ENCODE measurements at regions not wholly inside any gene's neighbourhood (a gene's known extent, or its start where the extent isn't known, plus 50 kb on each side); places are given as distances from the start of the nearest gene placed in this dataset.
"Not testable (repeated sequence)": the region's sequence is repeated elsewhere in the genome, so short reads cannot be mapped to it uniquely, and the experiment has no call there.

- in situ Hi-C loops (cut with HindIII; ENCODE audit: low sequenced_read_pairs) = no loop called here
Measured at GRCh38 chr10:111560027-111560426, 483.2 kb downstream of the ADRA2A start.

- in situ Hi-C loops (cut with HindIII; ENCODE audit: low sequenced_read_pairs) = no loop called here
Measured at GRCh38 chr10:111561124-111561523, 484.3 kb downstream of the ADRA2A start.

GRCh38 chr10:111565542-111565941, 488.7 kb downstream of the ADRA2A start:
- in situ Hi-C loops (cut with HindIII; ENCODE audit: low sequenced_read_pairs) = no loop called here

GRCh38 chr10:111578076-111578475, 501.2 kb downstream of the ADRA2A start:
- in situ Hi-C loops (cut with HindIII; ENCODE audit: low sequenced_read_pairs) = no loop called here

GRCh38 chr10:111579473-111579872, 502.6 kb downstream of the ADRA2A start:
- in situ Hi-C loops (cut with HindIII; ENCODE audit: low sequenced_read_pairs) = no loop called here

- in situ Hi-C loops (cut with HindIII; ENCODE audit: low sequenced_read_pairs) = no loop called here
Measured at GRCh38 chr10:111590703-111591102, 513.9 kb downstream of the ADRA2A start.

- in situ Hi-C loops (cut with HindIII; ENCODE audit: low sequenced_read_pairs) = no loop called here
Measured at GRCh38 chr10:111593578-111593977, 516.7 kb downstream of the ADRA2A start.

- in situ Hi-C loops (cut with HindIII; ENCODE audit: low sequenced_read_pairs) = no loop called here
Measured at GRCh38 chr10:111595173-111595572, 518.3 kb downstream of the ADRA2A start.

GRCh38 chr10:111598433-111599059, 521.7 kb downstream of the ADRA2A start:
- in situ Hi-C loops (cut with HindIII; ENCODE audit: low sequenced_read_pairs) = no loop called here

- in situ Hi-C loops (cut with HindIII; ENCODE audit: low sequenced_read_pairs) = no loop called here
Measured at GRCh38 chr10:111599943-111600342, 523.1 kb downstream of the ADRA2A start.

GRCh38 chr10:111600772-111601171, 523.9 kb downstream of the ADRA2A start:
- in situ Hi-C loops (cut with HindIII; ENCODE audit: low sequenced_read_pairs) = no loop called here

GRCh38 chr10:111612273-111612672, 535.4 kb downstream of the ADRA2A start:
- in situ Hi-C loops (cut with HindIII; ENCODE audit: low sequenced_read_pairs) = no loop called here

- in situ Hi-C loops (cut with HindIII; ENCODE audit: low sequenced_read_pairs) = no loop called here
Measured at GRCh38 chr10:111634191-111634590, 549.4 kb downstream of the GPAM start.

- in situ Hi-C loops (cut with HindIII; ENCODE audit: low sequenced_read_pairs) = no loop called here
Measured at GRCh38 chr10:111646021-111646420, 537.5 kb downstream of the GPAM start.

- in situ Hi-C loops (cut with HindIII; ENCODE audit: low sequenced_read_pairs) = no loop called here
Measured at GRCh38 chr10:111648046-111648445, 535.5 kb downstream of the GPAM start.

GRCh38 chr10:111649080-111649479, 534.5 kb downstream of the GPAM start:
- in situ Hi-C loops (cut with HindIII; ENCODE audit: low sequenced_read_pairs) = not testable (repeated sequence)

GRCh38 chr10:111650088-111650487, 533.5 kb downstream of the GPAM start:
- in situ Hi-C loops (cut with HindIII; ENCODE audit: low sequenced_read_pairs) = no loop called here

GRCh38 chr10:111656066-111656465, 527.5 kb downstream of the GPAM start:
- in situ Hi-C loops (cut with HindIII; ENCODE audit: low sequenced_read_pairs) = no loop called here

GRCh38 chr10:111677759-111678158, 505.8 kb downstream of the GPAM start:
- in situ Hi-C loops (cut with HindIII; ENCODE audit: low sequenced_read_pairs) = no loop called here

- in situ Hi-C loops (cut with HindIII; ENCODE audit: low sequenced_read_pairs) = no loop called here
Measured at GRCh38 chr10:111686796-111687195, 496.8 kb downstream of the GPAM start.

- in situ Hi-C loops (cut with HindIII; ENCODE audit: low sequenced_read_pairs) = no loop called here
Measured at GRCh38 chr10:111698711-111699110, 484.9 kb downstream of the GPAM start.

- in situ Hi-C loops (cut with HindIII; ENCODE audit: low sequenced_read_pairs) = no loop called here
Measured at GRCh38 chr10:111703986-111704385, 479.6 kb downstream of the GPAM start.

GRCh38 chr10:111705021-111705420, 478.5 kb downstream of the GPAM start:
- in situ Hi-C loops (cut with HindIII; ENCODE audit: low sequenced_read_pairs) = no loop called here

Measured in DLD1 (cell line).